Anterior cingulate cortex (tissue), 58 donors: ENCODE measurements at regions not wholly inside any gene's neighbourhood (a gene's known extent, or its start where the extent isn't known, plus 50 kb on each side); places are given as distances from the start of the nearest gene placed in this dataset.

Source experiments
- DNase-seq, 58 donors: peaks; one replicate each; lab custom pipeline; 2025; lab: John Stamatoyannopoulos, UW

GRCh38 chr9:84447305-84447704, 106.7 kb upstream of the SLC28A3 start:
- DNase-seq, result no peak

GRCh38 chr9:84450029-84450428, 109.5 kb upstream of the SLC28A3 start:
- DNase-seq, result no peak

GRCh38 chr9:84456527-84456926, 116.0 kb upstream of the SLC28A3 start:
- DNase-seq, result no peak

- DNase-seq, result no peak
Observed at GRCh38 chr9:84460695-84461094, 120.1 kb upstream of the SLC28A3 start.

GRCh38 chr9:84463272-84463671, 122.7 kb upstream of the SLC28A3 start:
- DNase-seq, result no peak

GRCh38 chr9:84466580-84467285, 126.2 kb upstream of the SLC28A3 start:
- no peak for DNase-seq

GRCh38 chr9:84471816-84472215, 131.3 kb upstream of the SLC28A3 start:
- no peak for DNase-seq

- DNase-seq, result no peak
Observed at GRCh38 chr9:84478996-84479395, 138.4 kb upstream of the SLC28A3 start.

GRCh38 chr9:84480071-84480470, 139.5 kb upstream of the SLC28A3 start:
- DNase-seq, result no peak

- no peak for DNase-seq
Observed at GRCh38 chr9:84481231-84481630, 140.7 kb upstream of the SLC28A3 start.

GRCh38 chr9:84481636-84482218, 141.2 kb upstream of the SLC28A3 start:
- DNase-seq, result no peak

GRCh38 chr9:84482607-84483006, 142.0 kb upstream of the SLC28A3 start:
- DNase-seq, result no peak

GRCh38 chr9:84484172-84484571, 143.6 kb upstream of the SLC28A3 start:
- DNase-seq, result no peak

- DNase-seq, result no peak
Observed at GRCh38 chr9:84485539-84485938, 145.0 kb upstream of the SLC28A3 start.

GRCh38 chr9:84486663-84487062, 146.1 kb upstream of the SLC28A3 start:
- DNase-seq, result no peak

- DNase-seq, result no peak
Observed at GRCh38 chr9:84490206-84490841, 149.8 kb upstream of the SLC28A3 start.

GRCh38 chr9:84490842-84491325, 150.3 kb upstream of the SLC28A3 start:
- no peak for DNase-seq

GRCh38 chr9:84492366-84493159, 152.0 kb upstream of the SLC28A3 start:
- DNase-seq, result no peak

GRCh38 chr9:84493284-84493947, 152.9 kb upstream of the SLC28A3 start:
- no peak for DNase-seq

GRCh38 chr9:84499969-84500582, 159.5 kb upstream of the SLC28A3 start:
- DNase-seq, result no peak
